ENCODE measurements at regions not wholly inside any gene's neighbourhood (a gene's known extent, or its start where the extent isn't known, plus 50 kb on each side); places are given as distances from the start of the nearest gene placed in this dataset.
A peak's percentile ranks its signal among the peaks of the same experiment; 100 is the strongest.

DNA sequence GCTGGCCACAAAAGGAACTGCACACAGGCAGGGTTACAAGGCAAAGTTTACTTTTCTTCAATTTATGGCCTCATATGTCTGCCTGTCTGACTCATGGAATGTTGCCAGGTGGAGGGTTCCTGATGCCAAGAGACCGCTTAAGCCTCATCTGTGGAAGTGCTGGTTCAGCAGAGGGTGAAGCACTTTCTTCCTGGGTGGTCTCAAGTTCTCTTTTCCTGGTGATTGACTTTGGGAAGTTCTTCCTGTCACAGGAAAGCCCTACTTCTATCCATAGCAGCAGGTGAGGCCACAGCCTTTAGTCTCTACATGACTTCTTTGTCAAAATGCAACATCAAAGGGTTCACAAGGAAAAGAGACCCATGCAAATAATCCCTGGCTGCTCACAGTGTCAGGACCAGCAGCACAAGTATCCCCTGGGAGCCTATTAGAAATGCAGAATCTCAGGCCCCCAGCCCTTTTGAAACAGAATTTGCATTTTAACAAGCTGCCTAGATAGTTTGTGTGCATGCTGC lies 81.4 kb upstream of the IGFBP7 start:
- Histone ChIP-seq H3K27me3 (ENCODE audit: insufficient read depth, low read depth, low read length) (no peaks in the 10 kb centered on the region), H3K4me2 (ENCODE audit: low read length) (no peak overlapping the region), H3K9me2 (ENCODE audit: insufficient read depth, low read length) (no peaks in the 10 kb centered on the region), H2AFZ (ENCODE audit: low read depth, low read length) (no peak overlapping the region), H3K9ac (ENCODE audit: low read length) (no peak overlapping the region), H3K4me3 (ENCODE audit: low read length) (no peak overlapping the region), H3K27ac (ENCODE audit: low read length) (no peak overlapping the region), H3K36me3 (ENCODE audit: insufficient read depth, low read length) (no peaks in the 10 kb centered on the region), H4K20me1 (ENCODE audit: insufficient read depth) (no peaks in the 10 kb centered on the region), H3F3A (ENCODE audit: insufficient read depth, low read length, poor library complexity, severe bottlenecking) (no peaks in the 10 kb centered on the region), H3K9me3 (ENCODE audit: low read length) (no peaks in the 10 kb centered on the region), H3K79me2 (replicated peaks; ENCODE audit: insufficient read depth, low read length) (no peaks in the 10 kb centered on the region)
- TF ChIP-seq, protein P1, sequence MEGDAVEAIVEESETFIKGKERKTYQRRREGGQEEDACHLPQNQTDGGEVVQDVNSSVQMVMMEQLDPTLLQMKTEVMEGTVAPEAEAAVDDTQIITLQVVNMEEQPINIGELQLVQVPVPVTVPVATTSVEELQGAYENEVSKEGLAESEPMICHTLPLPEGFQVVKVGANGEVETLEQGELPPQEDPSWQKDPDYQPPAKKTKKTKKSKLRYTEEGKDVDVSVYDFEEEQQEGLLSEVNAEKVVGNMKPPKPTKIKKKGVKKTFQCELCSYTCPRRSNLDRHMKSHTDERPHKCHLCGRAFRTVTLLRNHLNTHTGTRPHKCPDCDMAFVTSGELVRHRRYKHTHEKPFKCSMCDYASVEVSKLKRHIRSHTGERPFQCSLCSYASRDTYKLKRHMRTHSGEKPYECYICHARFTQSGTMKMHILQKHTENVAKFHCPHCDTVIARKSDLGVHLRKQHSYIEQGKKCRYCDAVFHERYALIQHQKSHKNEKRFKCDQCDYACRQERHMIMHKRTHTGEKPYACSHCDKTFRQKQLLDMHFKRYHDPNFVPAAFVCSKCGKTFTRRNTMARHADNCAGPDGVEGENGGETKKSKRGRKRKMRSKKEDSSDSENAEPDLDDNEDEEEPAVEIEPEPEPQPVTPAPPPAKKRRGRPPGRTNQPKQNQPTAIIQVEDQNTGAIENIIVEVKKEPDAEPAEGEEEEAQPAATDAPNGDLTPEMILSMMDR (IDR thresholded peaks at IDR 0.05; ENCODE audit: poor library complexity, severe bottlenecking): no peak
- TF ChIP-seq EZH2 (IDR thresholded peaks at IDR 0.05; ENCODE audit: borderline replicate concordance, insufficient read depth, low read length, poor library complexity, severe bottlenecking): no peak
- TF ChIP-seq, protein P2, sequence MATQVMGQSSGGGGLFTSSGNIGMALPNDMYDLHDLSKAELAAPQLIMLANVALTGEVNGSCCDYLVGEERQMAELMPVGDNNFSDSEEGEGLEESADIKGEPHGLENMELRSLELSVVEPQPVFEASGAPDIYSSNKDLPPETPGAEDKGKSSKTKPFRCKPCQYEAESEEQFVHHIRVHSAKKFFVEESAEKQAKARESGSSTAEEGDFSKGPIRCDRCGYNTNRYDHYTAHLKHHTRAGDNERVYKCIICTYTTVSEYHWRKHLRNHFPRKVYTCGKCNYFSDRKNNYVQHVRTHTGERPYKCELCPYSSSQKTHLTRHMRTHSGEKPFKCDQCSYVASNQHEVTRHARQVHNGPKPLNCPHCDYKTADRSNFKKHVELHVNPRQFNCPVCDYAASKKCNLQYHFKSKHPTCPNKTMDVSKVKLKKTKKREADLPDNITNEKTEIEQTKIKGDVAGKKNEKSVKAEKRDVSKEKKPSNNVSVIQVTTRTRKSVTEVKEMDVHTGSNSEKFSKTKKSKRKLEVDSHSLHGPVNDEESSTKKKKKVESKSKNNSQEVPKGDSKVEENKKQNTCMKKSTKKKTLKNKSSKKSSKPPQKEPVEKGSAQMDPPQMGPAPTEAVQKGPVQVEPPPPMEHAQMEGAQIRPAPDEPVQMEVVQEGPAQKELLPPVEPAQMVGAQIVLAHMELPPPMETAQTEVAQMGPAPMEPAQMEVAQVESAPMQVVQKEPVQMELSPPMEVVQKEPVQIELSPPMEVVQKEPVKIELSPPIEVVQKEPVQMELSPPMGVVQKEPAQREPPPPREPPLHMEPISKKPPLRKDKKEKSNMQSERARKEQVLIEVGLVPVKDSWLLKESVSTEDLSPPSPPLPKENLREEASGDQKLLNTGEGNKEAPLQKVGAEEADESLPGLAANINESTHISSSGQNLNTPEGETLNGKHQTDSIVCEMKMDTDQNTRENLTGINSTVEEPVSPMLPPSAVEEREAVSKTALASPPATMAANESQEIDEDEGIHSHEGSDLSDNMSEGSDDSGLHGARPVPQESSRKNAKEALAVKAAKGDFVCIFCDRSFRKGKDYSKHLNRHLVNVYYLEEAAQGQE (IDR thresholded peaks at IDR 0.05; ENCODE audit: borderline replicate concordance): no peak

DNA sequence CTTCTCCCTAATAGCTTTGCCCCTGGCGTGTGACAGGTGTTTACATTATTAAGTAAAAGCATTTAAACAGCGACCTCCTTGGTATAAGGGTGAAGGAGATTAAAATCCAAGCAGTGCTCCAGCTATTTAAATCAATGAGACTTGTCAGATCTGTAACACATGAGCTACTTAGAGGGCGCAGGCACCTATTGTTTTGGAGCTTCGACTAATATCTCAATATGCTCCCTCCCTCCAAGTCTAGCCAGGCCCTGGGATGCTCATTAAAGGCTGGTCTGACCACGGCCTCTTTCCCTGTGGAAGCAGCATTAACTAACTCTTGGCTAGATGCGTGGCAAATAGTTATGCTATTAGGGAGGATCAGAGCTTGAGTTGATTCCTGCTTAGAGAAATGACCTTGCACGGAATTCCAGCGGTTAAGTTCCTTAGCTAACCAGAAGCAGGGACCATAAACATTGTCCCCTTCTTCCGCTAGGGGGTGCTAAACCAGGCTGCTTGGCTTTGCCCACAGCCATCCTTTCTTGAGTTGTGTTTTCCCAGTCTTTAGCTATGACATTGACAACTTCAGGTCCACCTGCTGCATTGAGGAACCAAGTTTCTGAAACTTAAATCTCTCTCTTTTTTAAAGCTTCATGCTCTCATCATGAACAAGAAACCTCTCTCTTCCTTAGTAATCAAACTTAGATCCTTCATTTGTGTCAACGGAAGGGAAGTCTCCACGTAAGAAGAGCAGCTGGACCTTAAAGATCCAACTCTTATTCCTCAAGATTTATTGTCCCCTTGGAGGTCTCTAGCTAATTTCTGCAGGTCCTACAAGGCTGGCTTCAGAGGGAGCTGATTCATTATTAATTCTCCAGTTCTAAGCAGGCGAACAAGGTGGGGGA lies 80.7 kb upstream of the IGFBP7 start:
- H3K9ac ChIP-seq (ENCODE audit: low read length): no peak overlapping the region
- H3K79me2 ChIP-seq (replicated peaks; ENCODE audit: insufficient read depth, low read length): no peaks in the 10 kb centered on the region
- no peaks in the 10 kb centered on the region for H3K36me3 ChIP-seq (ENCODE audit: insufficient read depth, low read length)
- H3F3A ChIP-seq (ENCODE audit: insufficient read depth, low read length, poor library complexity, severe bottlenecking): no peaks in the 10 kb centered on the region
- no peaks in the 10 kb centered on the region for H3K9me2 ChIP-seq (ENCODE audit: insufficient read depth, low read length)
- no peaks in the 10 kb centered on the region for H3K9me3 ChIP-seq (ENCODE audit: low read length)
- H2AFZ ChIP-seq (ENCODE audit: low read depth, low read length): no peak overlapping the region
- H3K27me3 ChIP-seq (ENCODE audit: insufficient read depth, low read depth, low read length): no peaks in the 10 kb centered on the region
- TF ChIP-seq, protein P1 (IDR thresholded peaks at IDR 0.05; ENCODE audit: poor library complexity, severe bottlenecking): peak; percentile 40
- TF ChIP-seq POLR2AphosphoS5 (IDR thresholded peaks at IDR 0.05): no peak
- no peak overlapping the region for H3K4me3 ChIP-seq (ENCODE audit: low read length)
- no peak overlapping the region for H3K27ac ChIP-seq (ENCODE audit: low read length)
- H4K20me1 ChIP-seq (ENCODE audit: insufficient read depth): no peaks in the 10 kb centered on the region
- H3K4me2 ChIP-seq (ENCODE audit: low read length): no peak overlapping the region
